Left renal cortex interstitium (tissue), 4 donors: ENCODE measurements at regions not wholly inside any gene's neighbourhood (a gene's known extent, or its start where the extent isn't known, plus 50 kb on each side); places are given as distances from the start of the nearest gene placed in this dataset.

Experiments
- DNase-seq, 4 donors: peaks; one replicate each; pipeline ENCODE4 v3.0.0-alpha.2; 2013; ENCODE audit warnings: low read depth in 4 of 4, low spot score in 2 of 4, missing footprints in 1 of 4

DNA sequence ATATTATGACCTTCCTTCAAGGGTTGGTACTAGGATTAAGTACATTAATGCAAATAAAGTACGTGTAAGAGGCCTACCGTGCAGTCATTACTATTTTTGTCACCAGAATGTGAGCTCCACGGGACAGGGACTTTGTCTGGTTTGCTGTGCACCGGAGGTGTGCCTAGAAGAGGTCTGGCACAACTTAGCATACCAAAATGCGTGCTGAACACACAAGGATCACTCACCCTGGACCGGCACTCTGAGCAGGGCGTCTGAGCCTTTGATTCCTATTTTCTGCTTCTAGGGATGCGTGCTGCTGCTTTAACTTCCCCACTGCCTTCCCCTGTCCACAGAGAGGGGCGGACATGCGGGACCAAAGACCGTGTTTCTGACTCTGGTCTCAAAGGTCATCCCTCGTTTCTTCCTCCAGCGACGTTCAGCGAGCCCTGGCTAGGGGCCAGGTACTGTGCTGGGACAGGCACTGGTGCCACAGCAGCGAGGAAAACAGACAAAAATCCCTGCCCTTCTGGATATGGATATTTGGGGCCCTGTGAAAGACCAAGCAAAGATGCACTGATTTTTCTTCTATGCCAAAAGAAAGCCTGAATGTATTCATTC lies 222.7 kb downstream of the BMP7 start:
- no peak for DNase-seq

DNA sequence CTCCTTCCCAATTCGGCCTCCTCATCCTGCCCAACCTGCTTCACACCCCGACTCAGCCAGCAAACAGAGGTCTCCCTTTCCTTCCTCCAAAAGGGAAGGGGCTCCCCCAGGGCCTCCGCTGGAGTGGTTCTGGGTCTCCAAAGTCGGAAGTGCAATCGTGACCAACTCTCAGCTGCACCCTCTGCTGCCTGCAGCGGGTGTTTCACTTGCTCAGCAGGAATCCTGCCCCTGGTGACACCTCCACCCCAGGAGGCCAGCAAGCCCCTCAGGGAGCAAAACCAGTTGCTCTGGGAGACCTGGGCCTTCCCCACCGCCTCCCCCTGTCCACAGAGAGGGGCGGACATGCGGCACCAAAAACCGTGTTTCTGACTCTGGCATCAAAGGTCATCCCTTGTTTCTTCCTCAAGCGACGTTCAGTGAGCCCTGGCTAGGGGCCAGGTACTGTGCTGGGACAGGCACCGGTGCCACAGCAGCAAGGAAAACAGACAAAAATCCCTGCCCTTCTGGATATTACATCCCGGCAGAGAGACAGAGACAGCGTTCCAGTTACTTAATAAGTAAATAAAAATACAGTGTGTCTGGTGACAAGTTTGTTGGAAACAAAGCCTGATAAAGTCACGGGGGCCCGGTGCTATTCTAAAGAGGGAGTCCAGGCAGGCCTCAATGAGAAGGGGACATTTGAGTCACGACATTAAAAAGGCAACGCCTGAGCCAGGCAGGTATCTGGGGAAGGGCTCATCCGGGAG lies 219.0 kb downstream of the BMP7 start:
- DNase-seq, result no peak

DNA sequence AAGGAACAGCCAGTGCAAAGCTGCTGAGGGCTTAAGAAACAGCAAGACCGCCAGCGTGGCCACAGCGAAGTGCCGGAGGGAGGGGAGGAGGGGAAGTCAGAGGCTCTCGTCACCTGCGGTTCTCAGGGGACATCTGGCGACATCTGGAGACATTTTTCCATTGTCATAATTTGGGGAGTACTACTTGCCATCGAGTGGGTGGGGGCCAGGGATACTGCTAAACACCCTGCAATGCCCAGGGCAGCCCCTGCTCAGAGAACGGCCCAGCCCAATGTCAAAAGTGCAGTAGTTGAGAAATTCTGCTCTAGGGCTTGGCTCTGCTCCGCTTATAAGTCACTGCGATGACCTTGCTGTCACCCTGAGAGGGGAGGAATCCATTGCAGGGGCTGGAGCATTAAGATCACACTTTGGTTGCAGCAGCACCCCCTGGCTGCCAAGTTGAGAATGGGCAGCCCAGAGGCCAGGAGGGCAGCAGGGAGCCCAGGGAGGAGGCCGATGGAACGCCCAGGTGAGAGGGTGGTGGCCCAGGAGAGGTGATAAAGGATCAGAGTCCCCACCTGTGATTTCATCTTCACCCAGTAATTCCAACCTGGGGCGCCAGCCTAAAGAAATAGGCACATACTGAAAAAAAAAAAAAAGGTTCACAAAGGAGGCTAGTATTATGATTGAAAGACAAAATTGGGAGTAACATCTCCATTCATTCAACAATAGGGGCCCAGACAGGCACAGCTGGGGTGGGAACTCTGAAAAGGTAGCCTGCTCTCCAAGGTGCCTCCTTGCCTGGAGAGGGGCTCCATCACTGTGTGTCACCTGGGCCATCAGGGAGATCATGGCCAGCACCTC lies 218.2 kb downstream of the BMP7 start:
- no peak for DNase-seq

DNA sequence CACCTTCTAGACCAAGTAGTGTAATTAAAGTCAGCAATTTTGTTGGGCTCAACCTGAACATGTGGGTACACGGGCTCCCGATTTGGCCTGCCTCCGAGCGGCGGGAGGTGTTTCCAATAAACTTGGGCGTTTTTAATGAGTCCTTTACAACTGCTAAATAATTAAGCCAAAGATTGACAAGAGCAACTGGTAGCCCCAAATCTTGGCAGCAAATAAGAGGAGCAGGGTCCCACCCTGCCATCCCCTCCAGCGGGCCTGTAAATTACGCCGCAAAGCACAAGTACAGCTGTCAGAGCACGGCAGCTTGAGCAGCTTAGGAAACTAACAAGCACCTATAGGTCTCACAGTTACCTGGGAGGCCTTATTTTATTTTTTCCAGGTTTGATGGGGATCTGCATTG lies 217.1 kb downstream of the BMP7 start:
- DNase-seq, result no peak

DNA sequence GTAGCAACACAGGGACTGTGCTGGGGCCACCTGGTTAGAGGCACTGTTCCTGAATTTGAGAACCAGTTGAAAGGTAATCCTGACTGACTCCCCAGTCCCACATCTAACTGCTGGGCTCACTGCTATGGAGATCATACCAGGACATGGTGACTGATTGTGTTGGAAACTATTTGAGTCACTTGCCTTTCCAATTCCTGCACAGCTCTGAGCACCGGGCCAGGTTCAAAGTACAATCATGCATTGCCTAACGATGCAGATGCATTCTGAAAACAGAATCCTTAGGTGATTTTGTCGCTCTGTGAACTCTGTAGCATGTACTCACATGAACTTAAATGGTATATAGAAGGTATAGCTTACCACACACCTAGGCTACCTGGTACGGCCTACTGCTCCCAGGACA lies 215.3 kb downstream of the BMP7 start:
- no peak for DNase-seq

DNA sequence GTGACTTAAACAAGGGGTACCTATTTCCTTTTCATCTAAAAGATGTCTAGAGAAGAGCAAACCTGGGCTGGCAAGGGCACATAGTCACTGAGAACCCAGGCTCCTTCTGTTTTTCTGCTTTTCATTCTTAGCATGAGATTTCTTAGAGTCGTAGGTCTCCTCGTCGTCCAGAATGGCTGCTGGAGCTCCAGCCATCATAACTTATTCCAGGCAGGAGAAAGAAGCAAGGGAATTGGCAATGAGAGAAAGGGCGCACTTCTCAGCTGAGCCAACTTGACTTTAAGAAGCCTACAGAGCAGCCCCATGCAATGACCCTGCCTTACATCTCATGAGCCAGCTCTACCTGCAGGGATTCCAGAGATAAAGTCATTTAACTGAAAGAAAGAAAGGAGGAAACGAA lies 213.4 kb downstream of the BMP7 start:
- DNase-seq, result no peak

DNA sequence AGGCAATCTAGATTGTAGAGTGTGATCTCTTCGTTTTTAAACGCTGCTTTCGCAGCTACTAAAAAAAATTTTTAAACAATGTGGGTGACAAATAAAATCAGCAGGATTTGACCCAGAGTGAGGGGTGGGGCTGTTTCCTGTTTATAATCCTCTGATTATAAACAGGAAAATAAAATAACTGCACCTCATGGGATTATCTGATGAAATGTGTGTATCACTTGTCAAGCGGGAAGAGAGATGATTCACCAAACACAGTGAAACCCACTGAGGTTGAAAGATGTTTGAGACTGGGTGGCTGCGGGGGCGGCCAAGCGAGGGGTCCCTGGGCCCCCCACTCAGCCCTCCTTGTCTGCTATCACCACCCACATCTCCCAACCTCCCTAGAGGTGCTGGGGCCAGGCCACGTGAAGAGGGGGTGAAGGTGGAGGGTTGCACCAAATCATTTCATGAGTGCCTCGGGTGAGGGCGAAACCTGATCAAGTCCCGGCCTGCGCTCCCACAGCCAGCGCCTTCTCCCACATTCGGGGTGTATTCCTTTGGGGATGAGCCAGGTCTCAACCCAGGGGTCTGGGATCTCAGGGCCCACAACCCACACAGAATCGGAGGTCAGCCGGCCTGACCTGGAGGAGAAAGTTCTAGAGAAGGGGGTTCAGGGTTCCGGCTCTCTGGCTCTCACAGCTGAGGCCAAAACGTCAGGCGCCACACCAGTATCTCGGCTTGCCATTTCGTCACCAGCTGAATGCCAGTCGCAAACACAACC lies 212.5 kb downstream of the BMP7 start:
- DNase-seq, result no peak

DNA sequence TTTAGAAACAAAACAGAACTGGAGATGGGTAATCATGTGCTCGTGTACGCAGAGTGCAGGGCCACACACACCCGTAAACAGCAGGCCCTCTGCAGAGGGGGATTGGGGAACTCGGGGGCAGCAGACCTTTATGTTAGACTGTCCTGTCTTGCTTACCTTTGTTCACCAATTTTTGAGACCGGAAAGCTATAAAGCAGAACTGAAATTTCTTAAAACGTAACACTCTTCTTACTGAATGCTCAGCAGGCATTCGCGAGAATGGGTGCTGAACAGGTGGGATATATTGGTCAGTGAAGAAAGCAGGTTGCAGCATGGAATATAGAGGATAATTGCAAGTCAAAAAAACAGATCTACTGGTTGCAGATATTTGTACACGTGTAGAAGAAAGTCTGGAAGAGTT lies 211.1 kb downstream of the BMP7 start:
- DNase-seq, result no peak

DNA sequence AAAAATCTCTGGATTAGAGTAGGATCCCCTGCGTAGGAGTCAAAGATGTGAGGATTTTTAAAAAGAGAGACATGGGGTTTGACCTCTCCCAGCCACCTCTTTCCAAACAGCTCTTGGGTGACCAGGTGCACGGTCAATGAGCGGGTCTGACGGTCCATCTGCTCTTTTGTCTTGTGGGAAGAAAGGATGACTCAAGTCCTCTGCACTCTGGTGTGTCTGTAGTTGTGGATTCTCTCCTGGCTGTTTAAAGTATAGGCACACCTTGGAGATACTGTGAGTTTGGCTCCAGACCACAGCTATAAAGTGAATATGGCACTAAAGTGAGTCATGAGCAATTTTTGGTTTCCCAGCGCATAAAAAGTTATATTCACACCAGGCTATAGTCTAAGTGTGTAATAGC lies 209.8 kb downstream of the BMP7 start:
- DNase-seq, result no peak

DNA sequence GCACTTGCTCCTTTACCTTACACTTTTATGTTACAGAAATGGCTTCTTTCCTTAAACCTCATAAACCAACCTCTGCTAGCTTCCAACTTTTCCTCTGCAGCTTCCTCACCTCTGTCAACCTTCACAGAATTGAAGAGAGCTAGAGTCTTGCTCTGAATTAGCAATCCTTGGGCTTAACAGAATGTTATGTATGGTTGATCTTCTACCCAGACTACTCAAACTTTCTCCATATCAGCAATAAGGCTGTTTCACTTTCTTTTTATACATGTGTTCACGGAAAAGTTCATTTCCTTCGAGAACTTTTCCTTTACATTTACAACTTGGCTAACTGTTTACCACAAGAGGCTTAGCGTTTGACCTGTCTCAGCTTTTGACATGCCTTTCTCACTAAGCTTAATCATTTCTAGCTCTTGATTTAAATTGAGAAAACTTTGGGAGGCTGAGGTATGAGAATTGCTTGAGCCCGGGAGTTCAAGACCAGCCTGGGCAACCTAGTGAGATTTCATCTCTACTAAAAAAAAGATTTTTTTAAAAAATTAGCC lies 207.3 kb downstream of the BMP7 start:
- DNase-seq, result no peak

DNA sequence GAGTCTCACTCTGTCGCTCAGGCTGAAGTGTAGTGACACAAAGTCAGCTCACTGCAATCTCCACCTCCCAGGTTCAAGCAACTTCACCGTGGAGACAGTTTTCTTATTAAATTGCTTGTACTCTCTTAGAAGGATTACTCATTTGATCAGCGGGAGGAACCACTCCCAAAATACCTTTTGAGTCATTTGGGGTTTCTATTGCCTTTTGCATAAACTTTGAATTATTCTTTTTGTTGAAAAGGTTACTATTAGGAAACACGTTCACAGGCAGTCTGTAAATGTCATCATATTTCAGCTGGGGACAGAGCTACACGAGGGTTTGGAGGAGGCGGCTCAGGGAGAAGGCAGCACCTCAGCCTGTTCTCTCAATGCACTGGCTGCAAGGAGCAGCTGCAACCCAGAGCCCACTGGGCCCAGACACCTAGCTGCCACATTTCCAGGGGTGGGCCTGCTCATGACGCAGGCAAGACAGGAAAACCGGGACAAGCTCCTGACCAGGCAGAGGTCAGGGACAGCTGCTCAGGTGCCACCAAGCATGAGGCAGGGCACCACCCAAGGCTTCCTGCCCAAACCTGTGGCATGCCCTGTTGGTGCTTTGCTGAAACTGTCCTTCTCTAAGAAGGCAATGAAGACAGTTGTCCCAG lies 205.9 kb downstream of the BMP7 start:
- no peak for DNase-seq

DNA sequence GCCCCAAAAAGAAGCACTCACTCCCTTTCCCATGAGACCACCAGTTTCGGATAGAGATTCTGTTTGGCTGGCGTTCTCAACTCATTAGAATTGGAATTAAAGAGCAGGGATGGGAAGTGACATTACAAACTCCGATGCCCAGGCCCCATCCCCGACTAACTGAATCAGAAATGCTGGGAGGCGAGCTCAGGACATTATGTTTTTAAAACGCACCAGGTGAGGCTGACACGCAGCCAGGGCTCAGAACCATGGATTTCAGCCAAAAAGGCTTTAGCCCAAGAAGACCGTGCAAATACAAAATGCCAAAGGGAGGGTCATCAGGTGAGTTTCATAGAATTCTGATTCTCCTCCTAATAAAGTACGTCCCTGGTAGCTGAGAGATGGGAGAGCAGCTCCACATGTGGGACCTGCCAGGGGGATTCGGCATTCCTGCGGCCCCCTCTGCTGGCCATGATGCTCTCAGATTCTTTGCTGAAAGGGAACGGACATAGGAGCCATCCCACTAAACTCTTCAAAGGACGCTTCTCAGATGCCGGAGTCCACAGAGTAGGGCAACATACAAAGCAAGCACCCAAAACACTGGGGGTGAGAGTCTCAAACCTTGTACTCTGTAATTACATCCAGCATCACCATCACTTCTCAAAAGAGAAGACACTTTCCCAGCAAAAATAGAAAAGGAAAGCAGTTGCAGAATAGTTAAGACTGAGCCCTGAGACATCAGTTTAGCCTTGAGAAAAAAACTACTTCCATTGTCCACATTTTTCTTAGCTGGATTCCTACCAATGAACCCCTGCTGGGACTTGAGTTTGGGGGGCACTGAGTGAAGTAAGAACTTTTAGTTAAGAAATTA lies 205.2 kb downstream of the BMP7 start:
- DNase-seq, result peak in 1 of 4 donors; percentile 48

DNA sequence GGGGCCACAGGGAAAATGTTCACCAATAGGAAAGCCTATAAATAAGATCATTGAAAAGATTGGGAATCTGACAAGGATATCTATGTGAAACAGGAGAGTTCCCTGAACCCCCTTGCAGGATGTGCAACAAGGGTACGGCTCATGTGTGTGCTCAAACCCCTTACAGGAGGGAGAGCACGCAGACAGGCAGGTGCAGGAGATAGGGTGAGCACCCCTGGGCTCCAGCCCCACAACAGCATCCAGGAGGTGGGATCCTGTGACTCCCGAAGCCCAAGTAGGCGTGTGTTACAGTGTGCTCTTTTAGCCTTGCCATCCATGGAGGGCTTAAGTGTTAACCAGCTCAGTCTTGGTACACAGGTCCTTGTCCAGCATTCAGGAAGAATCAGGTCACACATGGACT lies 204.2 kb downstream of the BMP7 start:
- no peak for DNase-seq

DNA sequence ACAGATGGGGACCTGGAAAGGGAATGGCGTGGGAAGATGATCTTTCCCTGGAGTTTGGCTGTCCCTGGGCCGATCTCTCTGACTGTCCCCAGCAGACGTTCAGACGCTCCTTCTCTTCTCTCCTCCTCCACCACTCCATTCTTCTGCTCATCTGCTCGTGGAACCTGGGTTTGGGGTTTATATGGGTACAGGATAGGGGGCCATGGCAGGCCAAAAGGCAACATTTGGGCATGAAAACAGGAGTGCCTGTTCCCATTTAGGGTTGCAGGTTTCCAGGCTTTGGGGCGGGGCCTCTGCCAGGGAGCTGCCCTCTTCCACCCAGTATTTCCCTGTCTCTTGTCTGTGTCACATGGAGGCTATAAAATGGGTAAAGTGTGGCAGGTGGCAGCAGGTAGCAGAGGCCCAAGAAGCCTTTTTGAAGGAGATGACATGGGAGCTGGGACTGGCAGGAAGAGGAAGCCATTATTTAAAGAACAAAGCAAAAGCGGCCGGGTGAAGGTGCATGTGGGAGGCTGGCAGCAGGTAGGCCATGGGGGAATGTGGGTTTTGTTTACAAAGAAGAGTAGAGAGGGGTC lies 203.7 kb downstream of the BMP7 start:
- DNase-seq, result no peak

DNA sequence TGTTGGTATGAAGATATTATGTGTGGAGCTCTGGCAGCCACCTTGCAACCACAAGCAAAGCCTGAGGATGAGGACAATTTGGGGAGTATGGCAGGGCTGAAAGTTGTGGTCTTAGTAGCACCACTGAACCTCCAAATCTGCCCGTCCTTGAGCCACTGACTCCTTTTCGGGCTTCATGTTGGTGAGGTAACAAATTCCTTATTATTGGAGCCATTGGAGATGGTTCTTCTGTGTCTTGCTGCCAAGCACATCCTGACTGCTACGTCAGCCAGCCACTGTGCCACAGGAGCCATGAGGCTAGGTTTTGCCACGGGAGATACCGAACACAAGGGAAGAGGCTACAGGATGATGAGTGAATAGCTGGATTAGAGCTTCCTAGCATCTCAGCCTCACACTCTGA lies 201.6 kb downstream of the BMP7 start:
- no peak for DNase-seq

DNA sequence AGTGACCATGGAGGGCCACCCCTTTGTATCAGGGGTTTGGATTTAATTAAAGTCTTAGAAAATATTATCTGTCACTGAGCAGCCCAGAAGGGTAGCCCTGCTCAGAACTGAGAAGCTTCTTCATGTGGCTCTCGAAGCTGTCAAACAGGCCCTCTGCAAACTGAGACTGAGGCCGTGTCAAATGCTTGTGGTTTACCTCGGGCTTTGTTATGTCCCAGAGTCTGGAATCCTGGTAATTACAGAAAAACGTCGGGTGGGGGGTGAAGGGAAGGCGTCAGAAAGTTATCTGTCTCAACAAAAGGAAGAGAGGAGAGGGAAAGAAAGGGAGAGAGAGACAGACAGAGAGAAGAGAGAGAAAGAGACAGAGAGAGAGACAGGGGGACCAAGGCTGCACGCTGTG lies 200.8 kb downstream of the BMP7 start:
- no peak for DNase-seq

DNA sequence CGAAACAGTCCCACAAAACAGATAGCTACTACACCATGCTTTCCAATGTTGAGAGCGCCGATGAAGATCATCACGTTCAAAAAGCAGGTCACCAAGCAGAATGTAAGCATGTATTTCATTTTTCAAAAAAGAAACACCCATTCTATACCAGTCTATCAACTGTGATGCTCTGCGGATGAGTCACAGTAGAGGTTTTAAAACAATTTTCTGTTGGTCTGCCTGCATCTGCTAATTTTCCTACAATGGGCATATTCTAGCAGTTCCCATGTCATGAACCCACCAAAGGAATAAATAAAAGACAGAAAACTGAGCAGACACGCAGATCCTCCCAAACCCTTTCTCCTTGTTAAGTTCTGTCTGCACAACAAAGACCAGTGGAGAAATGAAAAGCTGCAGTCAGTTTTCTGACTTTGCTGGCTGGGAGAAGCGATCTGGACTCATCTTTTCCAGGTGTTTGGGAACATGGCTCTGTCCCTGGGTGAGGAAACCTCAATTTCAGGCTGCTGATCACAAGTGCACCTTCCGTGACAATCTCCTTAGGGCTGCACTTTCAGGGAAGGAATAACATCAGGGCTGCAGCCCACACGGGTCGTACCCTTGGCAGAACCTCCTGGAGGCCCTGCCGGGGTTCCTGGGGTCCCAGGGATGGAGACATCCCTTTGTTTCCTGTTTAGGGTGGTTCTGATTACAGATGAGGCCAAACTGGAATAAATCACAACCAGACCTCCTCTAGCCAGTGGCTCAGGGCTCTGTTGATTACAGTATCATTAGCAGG lies 200.1 kb downstream of the BMP7 start:
- no peak for DNase-seq

DNA sequence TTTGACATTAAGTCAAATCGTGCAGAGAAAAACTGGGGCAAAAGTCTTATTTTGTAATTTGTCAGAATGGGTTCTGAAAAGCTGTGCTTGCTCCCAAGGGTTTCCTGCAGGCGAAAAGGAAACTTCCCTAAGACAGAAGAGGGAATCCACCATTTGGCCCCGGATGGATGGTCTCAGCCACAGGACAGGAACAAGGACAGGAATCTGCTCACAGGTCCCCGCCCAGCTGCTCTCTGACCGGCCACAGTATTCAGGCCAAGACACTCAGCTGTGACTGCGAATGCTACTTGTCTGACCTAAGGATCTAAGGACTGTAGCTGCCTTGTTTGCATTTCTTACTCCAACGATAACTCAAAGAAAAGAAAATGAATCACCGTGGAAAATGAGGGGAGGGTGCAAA lies 197.0 kb downstream of the BMP7 start:
- no peak for DNase-seq
